Activated CD8-positive, alpha-beta memory T cell treated with anti-CD3 and anti-CD28 coated beads, Interleukin-2, amount 50 U/mL, for 4 hours (primary cell): ENCODE measurements at regions not wholly inside any gene's neighbourhood (a gene's known extent, or its start where the extent isn't known, plus 50 kb on each side); places are given as distances from the start of the nearest gene placed in this dataset.

Experiments
- DNase-seq: peaks from one replicate; pipeline ENCODE4 v3.0.0-alpha.2; 2020

- DNase-seq, result no peak
These were observed 72.6 kb downstream of the TENT5C start for GRCh38 chr1:117678246-117678977.

DNA sequence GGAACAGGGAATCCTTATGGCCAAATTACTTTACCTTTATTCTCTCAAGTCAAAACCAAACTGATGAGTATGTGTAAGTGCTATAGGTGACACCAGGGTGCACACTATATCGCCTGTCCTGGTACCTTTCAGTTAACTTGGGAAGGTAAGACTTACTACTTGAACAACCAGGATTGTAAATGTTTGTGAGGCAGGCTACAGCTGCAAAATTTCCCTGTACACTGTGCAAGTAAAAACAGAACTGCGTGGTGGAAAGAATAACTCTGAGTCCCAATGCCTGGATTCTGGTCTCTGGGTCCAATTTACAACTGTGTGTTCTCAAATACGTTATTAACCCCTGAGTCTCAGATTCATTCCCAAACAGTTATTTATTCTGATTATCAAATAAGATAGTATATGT is 73.5 kb downstream of the TENT5C start:
- DNase-seq, result no peak

GRCh38 chr1:117679868-117680267 is 74.0 kb downstream of the TENT5C start:
- no peak for DNase-seq

- no peak for DNase-seq
These were observed 74.6 kb downstream of the TENT5C start for GRCh38 chr1:117680316-117681002.

- no peak for DNase-seq
These were observed 75.4 kb downstream of the TENT5C start for GRCh38 chr1:117681093-117681900.

DNA sequence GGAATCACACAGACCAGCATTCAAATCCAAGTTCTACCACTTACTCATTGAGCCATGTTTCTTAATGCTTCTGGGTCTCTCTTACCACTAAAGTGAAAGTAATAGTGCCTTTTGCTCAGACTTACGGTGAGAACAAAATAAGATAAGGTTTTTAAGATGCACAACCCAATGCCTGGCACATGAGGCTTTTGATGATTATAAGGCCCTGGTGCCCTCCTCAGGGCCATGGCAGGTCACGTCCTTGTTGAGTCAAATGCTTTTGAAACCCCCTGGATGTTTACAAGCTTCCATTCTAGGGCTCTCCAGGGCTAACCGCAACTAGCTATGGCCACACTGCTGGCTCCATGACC is 76.0 kb downstream of the TENT5C start:
- no peak for DNase-seq

- DNase-seq, result no peak
These were observed 76.5 kb downstream of the TENT5C start for GRCh38 chr1:117682372-117682771.

DNA sequence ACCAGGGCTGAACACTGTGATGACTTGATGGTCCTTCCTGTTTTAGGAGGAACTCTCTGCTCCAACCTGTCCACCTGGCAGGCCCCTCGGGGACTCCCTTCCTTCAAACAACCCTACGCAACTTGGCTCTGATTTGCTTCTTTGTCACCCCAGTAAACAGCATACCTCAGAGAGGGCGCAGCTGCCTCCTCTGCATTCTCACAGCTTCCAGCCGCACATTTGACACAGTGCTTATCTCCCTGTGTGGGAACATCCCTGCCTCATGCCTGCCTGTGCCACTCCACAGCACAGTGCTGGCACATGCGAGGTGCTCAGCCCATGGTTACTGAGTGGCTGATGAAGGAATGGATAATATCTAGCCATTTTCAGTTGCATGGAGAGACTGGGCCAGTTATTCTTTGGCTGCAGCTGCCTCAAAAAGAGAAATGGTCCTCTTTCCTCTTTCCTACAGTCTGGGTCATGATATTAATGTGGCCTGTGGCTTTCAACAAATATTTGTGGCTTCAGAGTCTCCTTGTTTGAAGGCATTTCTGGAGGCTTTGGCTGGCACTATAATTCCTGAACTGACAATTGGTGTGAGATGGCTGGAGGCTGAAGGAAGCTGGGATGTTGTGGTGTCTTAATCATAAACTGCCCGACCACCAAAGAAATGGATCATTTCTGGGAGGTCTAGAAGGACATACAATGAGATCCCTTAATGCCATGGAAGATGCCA is 77.9 kb downstream of the TENT5C start:
- DNase-seq, result no peak

GRCh38 chr1:117685936-117686806 is 80.3 kb downstream of the TENT5C start:
- no peak for DNase-seq

- no peak for DNase-seq
These were observed 81.1 kb downstream of the TENT5C start for GRCh38 chr1:117686907-117687306.

DNA sequence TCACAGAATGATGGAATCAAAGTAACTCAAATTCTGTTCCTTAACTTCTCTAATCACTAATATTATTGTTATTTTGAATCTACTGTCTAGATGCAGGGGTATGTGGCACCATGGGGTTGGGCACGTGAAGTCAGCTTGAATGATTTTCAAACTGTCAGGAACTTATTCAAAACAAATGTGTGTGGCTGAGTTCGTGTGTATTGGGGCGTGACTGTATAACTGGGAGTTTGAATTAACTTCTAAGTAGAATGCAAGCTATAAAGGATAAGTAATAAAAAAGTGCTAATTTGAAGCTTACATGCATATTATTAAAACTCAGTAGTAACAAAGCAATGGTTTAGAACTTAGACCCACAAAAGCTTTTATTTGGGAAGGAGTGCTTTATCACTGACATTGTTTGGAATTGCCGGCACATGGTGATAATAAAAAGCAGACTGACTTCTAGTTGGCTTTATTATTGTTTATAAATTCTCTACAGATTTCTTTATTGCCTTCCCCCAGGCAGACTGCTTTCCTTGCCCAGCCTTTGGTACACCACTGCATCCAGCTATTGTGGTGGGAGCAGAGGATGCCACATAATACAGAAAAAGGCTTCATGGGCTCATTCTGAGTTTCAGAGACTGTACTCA is 84.3 kb downstream of the TENT5C start:
- DNase-seq, result no peak

DNA sequence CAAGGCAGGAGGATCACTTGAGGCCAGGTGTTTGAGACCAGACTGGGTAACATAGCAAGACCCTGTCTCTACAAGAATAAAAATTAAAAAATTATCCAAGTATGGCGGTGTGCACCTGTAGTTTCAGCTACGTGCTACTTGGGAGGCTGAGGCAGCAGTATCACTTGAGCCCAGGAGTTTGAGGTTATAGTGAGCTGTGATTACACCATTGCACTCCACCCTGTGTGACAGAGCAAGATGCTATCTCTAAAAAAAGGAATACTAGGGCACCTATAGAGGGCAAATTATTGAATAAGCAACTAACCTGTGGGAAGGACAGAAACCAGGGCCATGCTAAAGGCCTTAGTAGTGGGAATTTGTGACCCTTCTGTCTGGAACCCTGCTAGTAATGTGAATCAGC is 86.1 kb downstream of the TENT5C start:
- no peak for DNase-seq

- DNase-seq, result no peak
These were observed 88.7 kb downstream of the TENT5C start for GRCh38 chr1:117694543-117694942.

DNA sequence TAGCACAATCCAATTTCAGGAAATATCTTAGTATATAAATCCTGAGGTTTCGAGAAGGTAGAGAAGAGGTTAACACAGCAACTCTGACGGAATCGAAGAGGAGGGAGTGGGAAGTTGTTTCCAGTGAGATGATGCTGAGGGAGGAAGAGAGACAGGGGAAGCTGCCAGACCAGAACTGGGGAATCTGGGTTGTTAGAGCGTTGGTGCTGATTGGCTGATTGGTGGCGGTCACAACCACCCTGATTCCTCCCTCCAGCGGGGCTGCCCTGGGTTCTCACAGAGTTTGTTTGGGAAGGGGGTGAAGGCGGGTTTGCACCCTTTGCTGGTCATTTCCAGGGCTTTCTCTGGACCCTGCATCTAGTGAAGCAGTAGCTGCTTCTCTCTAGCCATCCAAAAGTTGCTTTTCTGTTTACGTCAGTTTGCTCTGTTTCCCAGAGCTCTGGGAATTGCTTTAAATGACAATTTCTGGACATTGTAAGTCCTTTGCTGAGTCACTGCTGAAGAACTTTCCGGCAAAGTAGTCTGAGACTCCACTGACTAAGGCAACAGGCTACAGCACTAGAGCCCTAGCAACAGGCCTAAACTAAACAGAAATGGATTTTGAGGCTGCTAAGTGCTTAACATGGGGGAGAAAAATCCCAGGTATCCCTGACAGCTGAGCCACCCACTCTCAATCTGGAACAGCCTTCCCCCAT is 90.1 kb downstream of the TENT5C start:
- DNase-seq, result no peak

DNA sequence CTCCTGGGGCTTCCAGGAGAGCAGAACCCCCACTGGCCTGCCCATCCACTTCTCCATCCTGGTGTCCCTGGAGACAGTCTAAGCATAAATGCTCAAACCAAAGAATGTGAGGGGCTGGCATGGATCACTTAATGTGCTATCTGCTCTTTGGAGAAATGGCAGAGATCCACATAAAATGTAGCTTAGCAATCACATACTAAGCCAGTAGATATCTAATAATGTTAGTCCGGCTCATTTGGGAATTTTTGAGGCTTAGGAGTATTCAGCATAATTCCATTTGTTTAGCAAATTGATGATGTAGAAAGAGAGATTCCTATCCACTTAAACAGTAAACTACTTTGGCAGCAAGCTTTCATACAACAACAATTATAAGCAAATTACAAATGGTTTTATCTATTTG is 90.7 kb downstream of the TENT5C start:
- no peak for DNase-seq

GRCh38 chr1:117697220-117697781 is 91.5 kb downstream of the TENT5C start:
- no peak for DNase-seq

DNA sequence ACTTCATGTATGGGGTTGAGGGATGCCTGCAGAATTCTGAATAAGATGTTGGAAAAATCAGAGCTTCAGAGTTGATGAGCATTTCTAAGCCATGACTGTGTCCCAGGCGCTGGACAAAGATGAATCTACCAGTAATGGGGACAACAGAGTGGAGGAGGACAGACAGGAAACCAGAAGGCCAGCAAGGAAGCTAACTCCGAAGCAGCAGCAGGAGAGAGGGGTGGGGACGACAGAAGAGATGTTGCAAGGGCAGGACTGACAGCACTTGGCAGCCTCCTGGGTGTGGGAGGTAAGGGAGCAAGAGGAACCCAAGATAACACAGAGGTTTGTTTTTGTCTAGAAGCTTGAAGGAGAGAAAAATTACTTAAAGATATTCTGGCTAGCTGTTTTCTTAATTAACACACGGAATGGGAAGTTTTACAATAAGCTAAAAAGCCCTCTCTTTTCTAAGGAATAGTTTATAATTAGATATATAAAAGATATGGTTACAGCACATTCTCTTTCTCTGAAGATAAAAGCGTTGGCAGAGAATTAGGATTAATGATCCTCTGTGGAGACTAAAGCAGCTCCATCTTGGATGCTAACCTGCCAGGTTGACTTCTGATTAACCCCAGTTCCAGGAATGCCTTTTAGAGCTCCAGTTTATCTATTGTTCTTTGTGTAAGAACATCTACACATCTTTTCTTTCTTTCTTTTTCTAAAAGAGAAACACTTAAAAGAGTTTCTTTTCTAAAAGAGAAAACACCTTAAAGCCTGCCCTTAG is 92.7 kb downstream of the TENT5C start:
- DNase-seq, result no peak

DNA sequence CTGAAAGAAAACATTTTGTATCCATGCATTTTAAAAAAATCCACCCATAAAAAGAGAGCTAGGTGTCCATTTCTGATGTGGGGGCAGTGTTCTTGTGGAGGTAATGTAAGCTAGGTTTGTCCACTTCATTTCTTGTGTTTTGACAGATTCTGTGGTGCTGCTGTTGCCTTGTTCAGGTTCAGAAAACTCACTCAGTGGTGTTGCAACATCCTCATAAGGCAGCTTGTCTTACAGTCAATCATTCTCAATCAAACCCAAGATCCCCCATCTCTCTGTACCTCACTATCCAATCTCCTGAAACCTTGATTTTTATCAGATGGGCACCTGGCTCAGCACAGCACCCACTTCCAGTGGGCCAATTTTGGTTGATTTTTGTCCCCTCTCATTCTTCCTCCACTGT is 94.1 kb downstream of the TENT5C start:
- DNase-seq, result no peak

DNA sequence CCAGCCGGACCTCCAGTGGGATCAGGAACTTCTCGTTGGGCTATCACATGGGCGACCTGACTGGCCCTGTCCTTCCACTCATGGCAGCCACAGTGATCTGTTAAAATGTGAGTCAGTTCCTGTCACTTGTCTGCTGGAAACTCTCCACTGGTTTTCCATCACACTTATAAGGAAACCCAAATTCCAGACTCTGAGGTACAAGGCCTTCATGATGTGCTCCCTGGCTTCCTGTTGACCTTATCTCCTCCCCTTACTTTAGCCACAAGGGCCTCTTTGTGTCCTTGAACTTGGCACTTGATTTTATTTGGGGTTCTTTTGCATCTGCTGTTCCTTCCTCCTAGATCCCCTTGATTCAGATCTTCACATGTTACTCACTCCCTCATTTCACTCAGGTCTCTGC is 96.8 kb downstream of the TENT5C start:
- no peak for DNase-seq

GRCh38 chr1:117707371-117707770 is 101.5 kb downstream of the TENT5C start:
- DNase-seq, result no peak
